ENCODE measurements at regions not wholly inside any gene's neighbourhood (a gene's known extent, or its start where the extent isn't known, plus 50 kb on each side); places are given as distances from the start of the nearest gene placed in this dataset.

DNA sequence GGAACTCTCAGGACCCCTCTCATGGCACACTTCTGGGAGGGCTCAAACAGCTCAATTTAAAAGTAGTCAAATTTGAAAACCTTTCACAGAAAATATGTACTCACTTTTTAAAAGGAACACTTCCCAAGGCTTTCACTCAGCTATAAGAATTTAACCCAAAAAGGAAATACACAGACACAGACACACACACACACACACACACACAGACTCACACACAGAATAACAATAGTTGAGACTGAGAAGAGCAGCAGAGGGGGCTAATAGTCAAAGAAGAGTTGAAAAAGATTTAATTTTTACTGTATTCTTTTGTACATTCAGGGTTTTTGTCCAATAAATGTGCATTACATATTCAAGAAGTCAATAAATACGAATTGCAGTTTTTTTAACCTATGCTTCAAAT lies 211.4 kb downstream of the HACE1 start:
- Histone ChIP-seq H3K9me3 (no peaks in the 10 kb centered on the region), H3K4me1 (peaks cover 0 to 3% of the 10 kb centered on the region in 2 donors), H3K27me3 (no peaks in the 10 kb centered on the region), H3K27ac (peak overlapping the region in 1 of 2 donors; percentile 11), H3K4me3 (no peak overlapping the region), H3K36me3 (no peaks in the 10 kb centered on the region)
- intact Hi-C loops (cut with DNase I) = no loop called here
- DNase-seq = no peak
- ATAC-seq = no peak
- TF ChIP-seq, protein P1, sequence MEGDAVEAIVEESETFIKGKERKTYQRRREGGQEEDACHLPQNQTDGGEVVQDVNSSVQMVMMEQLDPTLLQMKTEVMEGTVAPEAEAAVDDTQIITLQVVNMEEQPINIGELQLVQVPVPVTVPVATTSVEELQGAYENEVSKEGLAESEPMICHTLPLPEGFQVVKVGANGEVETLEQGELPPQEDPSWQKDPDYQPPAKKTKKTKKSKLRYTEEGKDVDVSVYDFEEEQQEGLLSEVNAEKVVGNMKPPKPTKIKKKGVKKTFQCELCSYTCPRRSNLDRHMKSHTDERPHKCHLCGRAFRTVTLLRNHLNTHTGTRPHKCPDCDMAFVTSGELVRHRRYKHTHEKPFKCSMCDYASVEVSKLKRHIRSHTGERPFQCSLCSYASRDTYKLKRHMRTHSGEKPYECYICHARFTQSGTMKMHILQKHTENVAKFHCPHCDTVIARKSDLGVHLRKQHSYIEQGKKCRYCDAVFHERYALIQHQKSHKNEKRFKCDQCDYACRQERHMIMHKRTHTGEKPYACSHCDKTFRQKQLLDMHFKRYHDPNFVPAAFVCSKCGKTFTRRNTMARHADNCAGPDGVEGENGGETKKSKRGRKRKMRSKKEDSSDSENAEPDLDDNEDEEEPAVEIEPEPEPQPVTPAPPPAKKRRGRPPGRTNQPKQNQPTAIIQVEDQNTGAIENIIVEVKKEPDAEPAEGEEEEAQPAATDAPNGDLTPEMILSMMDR (IDR thresholded peaks at IDR 0.05) = no peak

DNA sequence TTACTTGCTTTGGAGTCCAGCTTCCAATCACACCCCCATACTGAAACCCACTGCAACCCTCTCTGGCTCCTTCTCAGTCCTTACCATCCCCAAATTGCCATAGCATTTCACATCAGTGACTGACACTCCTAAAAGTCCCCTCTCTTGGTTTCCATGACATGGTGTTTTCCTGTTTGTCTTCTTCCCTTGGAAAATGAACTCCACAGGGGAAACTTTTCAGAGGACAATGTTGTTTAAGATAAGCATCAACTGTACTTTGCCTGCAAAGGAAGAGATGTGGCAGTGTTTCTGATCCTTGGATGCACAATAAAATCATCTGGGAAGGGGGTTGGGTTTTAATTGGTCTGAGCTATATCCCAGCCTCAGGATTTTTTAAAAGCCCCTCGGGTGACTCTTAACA lies 214.9 kb downstream of the HACE1 start:
- Histone ChIP-seq H3K9me3 (no peaks in the 10 kb centered on the region), H3K27me3 (no peaks in the 10 kb centered on the region), H3K4me3 (no peak overlapping the region), H3K27ac (peak overlapping the region in 1 of 2 donors; percentile 59), H3K36me3 (no peaks in the 10 kb centered on the region), H3K4me1 (peaks cover under 1 to 17% of the 10 kb centered on the region in 2 donors)
- TF ChIP-seq, protein P1 (IDR thresholded peaks at IDR 0.05) = no peak
- intact Hi-C loops (cut with DNase I) = no loop called here
- DNase-seq (no peak), ATAC-seq (no peak)

DNA sequence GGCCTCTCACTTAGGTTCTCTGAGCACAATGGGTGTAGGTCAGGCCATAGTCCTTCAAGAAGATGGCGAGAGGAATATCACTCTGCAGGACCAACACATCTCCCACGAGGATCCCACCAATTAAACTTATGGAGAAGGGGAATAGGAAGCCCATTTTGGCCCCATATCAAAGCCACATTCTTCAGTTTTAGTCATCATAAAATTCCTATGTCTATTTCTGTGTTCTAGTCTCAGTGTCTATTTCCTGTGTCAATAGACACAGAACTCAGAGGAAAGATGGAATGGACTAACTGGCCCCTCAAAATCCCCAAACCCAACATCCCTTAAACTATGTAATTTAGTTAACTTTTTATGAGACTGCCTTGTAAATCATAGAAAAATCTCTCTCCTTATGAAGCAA lies 216.8 kb downstream of the HACE1 start:
- peak overlapping the region in 1 of 2 donors; percentile 20 for H3K27ac ChIP-seq
- ATAC-seq = no peak
- H3K4me3 ChIP-seq = no peak overlapping the region
- H3K9me3 ChIP-seq = no peaks in the 10 kb centered on the region
- intact Hi-C loops (cut with DNase I) = no loop called here
- peaks cover 7 to 33% of the 10 kb centered on the region in 2 donors for H3K4me1 ChIP-seq
- H3K27me3 ChIP-seq = no peaks in the 10 kb centered on the region
- DNase-seq = no peak
- TF ChIP-seq, protein P1 (IDR thresholded peaks at IDR 0.05) = no peak
- H3K36me3 ChIP-seq = no peaks in the 10 kb centered on the region

DNA sequence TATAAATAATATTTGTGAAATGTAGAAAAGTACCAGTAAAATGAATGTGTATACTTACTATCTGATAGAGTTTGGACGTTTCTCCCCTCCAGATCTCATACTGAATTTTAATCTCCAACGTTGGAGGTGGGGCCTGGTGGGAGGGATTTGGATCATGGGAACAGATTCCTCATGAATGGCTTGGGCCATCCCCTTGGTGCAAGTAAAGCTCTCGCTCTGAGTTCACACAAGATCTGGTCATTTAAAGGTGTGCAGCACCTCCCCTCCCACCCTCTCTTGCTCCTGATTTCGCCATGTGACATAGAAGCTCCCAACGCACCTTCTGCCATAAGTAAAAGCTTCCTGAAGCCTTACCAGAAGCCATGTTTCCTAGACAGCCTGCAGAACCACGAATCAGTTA lies 219.0 kb downstream of the HACE1 start:
- DNase-seq (no peak), ATAC-seq (no peak)
- no peaks in the 10 kb centered on the region for H3K9me3 ChIP-seq
- TF ChIP-seq, protein P1 (IDR thresholded peaks at IDR 0.05) = no peak
- intact Hi-C loops (cut with DNase I) = no loop called here
- peaks cover 7 to 33% of the 10 kb centered on the region in 2 donors for H3K4me1 ChIP-seq
- H3K36me3 ChIP-seq = no peaks in the 10 kb centered on the region
- H3K27me3 ChIP-seq = no peaks in the 10 kb centered on the region
- H3K4me3 ChIP-seq = no peak overlapping the region
- peak overlapping the region in 1 of 2 donors; percentile 59 for H3K27ac ChIP-seq

DNA sequence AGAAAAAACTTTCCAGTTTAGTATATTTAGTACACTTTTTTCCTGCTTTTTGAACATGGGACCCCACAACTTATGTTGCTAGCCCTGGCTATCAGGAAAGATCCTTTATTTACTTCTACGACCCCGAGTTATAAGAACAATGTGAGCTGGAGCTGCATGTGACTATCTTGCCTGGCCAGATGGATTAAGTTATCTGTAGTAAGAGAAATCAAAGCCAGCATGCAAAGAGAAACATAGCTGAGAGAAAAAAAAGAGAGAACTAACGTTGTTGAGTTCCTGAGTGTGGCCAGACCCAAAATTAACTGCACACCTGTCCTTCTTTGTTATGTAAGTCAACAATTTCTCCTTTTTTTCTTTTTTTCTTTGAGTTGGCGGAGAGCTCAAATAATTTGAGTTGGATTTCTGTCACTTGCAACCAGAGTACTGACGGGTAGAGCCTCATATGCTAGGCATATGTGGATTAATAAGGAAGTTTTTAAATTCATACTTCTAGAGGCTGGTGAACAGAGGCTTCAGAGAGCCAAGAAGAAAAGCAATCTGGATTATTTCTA lies 219.5 kb downstream of the HACE1 start:
- Histone ChIP-seq H3K4me3 (no peak overlapping the region), H3K36me3 (no peaks in the 10 kb centered on the region), H3K4me1 (peaks cover 7 to 33% of the 10 kb centered on the region in 2 donors), H3K27me3 (no peaks in the 10 kb centered on the region), H3K27ac (peak overlapping the region in 1 of 2 donors; percentile 59), H3K9me3 (no peaks in the 10 kb centered on the region)
- intact Hi-C loops (cut with DNase I) = no loop called here
- DNase-seq = no peak
- TF ChIP-seq, protein P1 (IDR thresholded peaks at IDR 0.05) = no peak
- ATAC-seq = no peak

Measured in left lung (tissue), 4 donors.